ENCODE measurements at regions not wholly inside any gene's neighbourhood (a gene's known extent, or its start where the extent isn't known, plus 50 kb on each side); places are given as distances from the start of the nearest gene placed in this dataset.

DNA sequence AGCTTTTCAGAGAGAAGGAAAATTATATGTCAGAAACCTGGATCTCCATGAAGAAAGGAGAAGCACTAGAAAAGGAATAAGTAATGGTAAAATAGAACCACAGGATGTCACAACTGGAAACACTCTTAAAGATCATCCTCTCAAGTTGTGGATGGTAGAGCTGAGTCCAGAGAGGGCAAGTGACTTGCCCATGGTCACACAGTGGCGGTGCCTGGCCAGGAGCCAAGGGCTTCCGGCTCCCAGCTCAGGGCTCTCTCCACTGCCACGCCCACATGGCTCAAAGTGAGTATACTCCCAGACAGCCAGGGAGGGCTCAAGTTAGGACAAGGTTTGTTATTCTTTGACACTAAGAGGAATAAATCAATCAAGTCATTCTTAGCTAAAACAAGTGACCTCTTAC is 159.8 kb downstream of the COPRS start:
- no peak for TF ChIP-seq CTCF (IDR thresholded peaks at IDR 0.05; ENCODE audit: borderline replicate concordance, extremely low read depth, insufficient read depth)
- Histone ChIP-seq H3K9me3 (ENCODE audit: control insufficient read depth in 2 of 3, insufficient read depth in 1 of 3, low read length in 3 of 3) (no peaks in the 10 kb centered on the region), H3K36me3 (ENCODE audit: control insufficient read depth in 2 of 3, insufficient read depth in 3 of 3, low read length in 3 of 3) (no peaks in the 10 kb centered on the region), H3K4me3 (ENCODE audit: low read length in 3 of 3) (no peak overlapping the region), H3K4me1 (ENCODE audit: control insufficient read depth in 2 of 3, insufficient read depth in 2 of 3, low read depth in 1 of 3, low read length in 3 of 3) (peaks cover 0 to 7% (median 0%) of the 10 kb centered on the region in 3 donors), H3K27me3 (ENCODE audit: control insufficient read depth, insufficient read depth, low read length) (no peaks in the 10 kb centered on the region), H3K9ac (ENCODE audit: low read length in 3 of 3) (no peak overlapping the region), H3K27ac (ENCODE audit: low read depth in 2 of 2, low read length in 2 of 2) (no peak overlapping the region)
- DNase-seq (no peak), FAIRE-seq (no peak)
- intact Hi-C loops (cut with DNase I): no loop called here

DNA sequence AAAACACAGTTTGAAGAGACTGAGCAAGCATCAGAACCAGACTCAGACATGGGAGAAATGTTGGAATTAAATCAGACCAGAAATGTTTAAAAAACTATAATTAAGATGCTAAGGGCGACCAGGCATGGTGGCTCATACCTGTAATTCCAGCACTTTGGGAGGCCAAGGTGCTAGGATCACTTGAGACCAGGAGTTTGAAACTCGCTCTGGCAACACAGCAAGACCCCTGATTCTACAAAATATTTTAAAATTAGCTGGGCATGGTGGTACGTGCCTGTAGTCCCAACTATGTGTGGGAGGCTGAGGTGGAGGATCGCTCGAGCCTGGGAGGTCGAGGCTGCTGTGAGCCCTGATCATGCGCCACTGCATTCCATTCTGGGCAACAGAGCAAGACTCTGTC is 160.3 kb downstream of the COPRS start:
- Histone ChIP-seq H3K27ac (ENCODE audit: low read depth in 2 of 2, low read length in 2 of 2) (no peak overlapping the region), H3K9ac (ENCODE audit: low read length in 3 of 3) (no peak overlapping the region), H3K27me3 (ENCODE audit: control insufficient read depth, insufficient read depth, low read length) (no peaks in the 10 kb centered on the region), H3K36me3 (ENCODE audit: control insufficient read depth in 2 of 3, insufficient read depth in 3 of 3, low read length in 3 of 3) (no peaks in the 10 kb centered on the region), H3K9me3 (ENCODE audit: control insufficient read depth in 2 of 3, insufficient read depth in 1 of 3, low read length in 3 of 3) (no peaks in the 10 kb centered on the region), H3K4me3 (ENCODE audit: low read length in 3 of 3) (no peak overlapping the region), H3K4me1 (ENCODE audit: control insufficient read depth in 2 of 3, insufficient read depth in 2 of 3, low read depth in 1 of 3, low read length in 3 of 3) (peaks cover 0 to 8% (median 0%) of the 10 kb centered on the region in 3 donors)
- no peak for TF ChIP-seq CTCF (IDR thresholded peaks at IDR 0.05; ENCODE audit: borderline replicate concordance, extremely low read depth, insufficient read depth)
- intact Hi-C loops (cut with DNase I): no loop called here
- DNase-seq (no peak), FAIRE-seq (no peak)

DNA sequence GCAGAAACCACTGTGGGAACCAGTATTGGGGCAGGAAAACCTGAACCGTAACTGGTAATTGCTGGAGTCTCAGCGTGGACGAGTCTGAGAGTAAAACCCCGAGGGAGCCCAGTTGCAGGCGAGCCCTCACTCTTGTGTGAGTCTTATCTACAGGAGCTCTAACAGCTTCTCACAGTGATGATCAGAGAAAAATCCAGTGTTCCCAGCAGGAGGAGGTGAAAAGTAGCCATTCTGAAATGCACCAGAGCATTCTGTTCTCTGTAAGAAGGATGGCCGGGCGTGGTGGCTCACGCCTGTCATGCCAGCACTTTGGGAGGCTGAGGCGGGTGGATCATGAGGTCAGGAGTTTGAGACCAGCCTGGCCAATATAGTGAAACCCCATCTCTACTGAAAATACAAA is 161.2 kb downstream of the COPRS start:
- FAIRE-seq (no peak), DNase-seq (no peak)
- Histone ChIP-seq H3K27me3 (ENCODE audit: control insufficient read depth, insufficient read depth, low read length) (no peaks in the 10 kb centered on the region), H3K27ac (ENCODE audit: low read depth in 2 of 2, low read length in 2 of 2) (no peak overlapping the region), H3K9ac (ENCODE audit: low read length in 3 of 3) (no peak overlapping the region), H3K9me3 (ENCODE audit: control insufficient read depth in 2 of 3, insufficient read depth in 1 of 3, low read length in 3 of 3) (no peaks in the 10 kb centered on the region), H3K4me3 (ENCODE audit: low read length in 3 of 3) (no peak overlapping the region), H3K4me1 (ENCODE audit: control insufficient read depth in 2 of 3, insufficient read depth in 2 of 3, low read depth in 1 of 3, low read length in 3 of 3) (peaks cover 0 to 10% (median 0%) of the 10 kb centered on the region in 3 donors), H3K36me3 (ENCODE audit: control insufficient read depth in 2 of 3, insufficient read depth in 3 of 3, low read length in 3 of 3) (no peaks in the 10 kb centered on the region)
- TF ChIP-seq CTCF (IDR thresholded peaks at IDR 0.05; ENCODE audit: borderline replicate concordance, extremely low read depth, insufficient read depth): no peak
- intact Hi-C loops (cut with DNase I): no loop called here

- Histone ChIP-seq H3K27ac (ENCODE audit: low read depth in 2 of 2, low read length in 2 of 2) (no peak overlapping the region), H3K4me3 (ENCODE audit: low read length in 3 of 3) (no peak overlapping the region), H3K4me1 (ENCODE audit: control insufficient read depth in 2 of 3, insufficient read depth in 2 of 3, low read depth in 1 of 3, low read length in 3 of 3) (peaks cover 0 to 10% (median 0%) of the 10 kb centered on the region in 3 donors), H3K9ac (ENCODE audit: low read length in 3 of 3) (no peak overlapping the region), H3K36me3 (ENCODE audit: control insufficient read depth in 2 of 3, insufficient read depth in 3 of 3, low read length in 3 of 3) (no peaks in the 10 kb centered on the region), H3K9me3 (ENCODE audit: control insufficient read depth in 2 of 3, insufficient read depth in 1 of 3, low read length in 3 of 3) (no peaks in the 10 kb centered on the region), H3K27me3 (ENCODE audit: control insufficient read depth, insufficient read depth, low read length) (no peaks in the 10 kb centered on the region)
- DNase-seq (no peak), FAIRE-seq (no peak)
- TF ChIP-seq CTCF (IDR thresholded peaks at IDR 0.05; ENCODE audit: borderline replicate concordance, extremely low read depth, insufficient read depth): no peak
- intact Hi-C loops (cut with DNase I): no loop called here
These were observed 162.2 kb downstream of the COPRS start for GRCh38 chr17:31696703-31697325.
